ENCODE measurements at regions not wholly inside any gene's neighbourhood (a gene's known extent, or its start where the extent isn't known, plus 50 kb on each side); places are given as distances from the start of the nearest gene placed in this dataset.

DNA sequence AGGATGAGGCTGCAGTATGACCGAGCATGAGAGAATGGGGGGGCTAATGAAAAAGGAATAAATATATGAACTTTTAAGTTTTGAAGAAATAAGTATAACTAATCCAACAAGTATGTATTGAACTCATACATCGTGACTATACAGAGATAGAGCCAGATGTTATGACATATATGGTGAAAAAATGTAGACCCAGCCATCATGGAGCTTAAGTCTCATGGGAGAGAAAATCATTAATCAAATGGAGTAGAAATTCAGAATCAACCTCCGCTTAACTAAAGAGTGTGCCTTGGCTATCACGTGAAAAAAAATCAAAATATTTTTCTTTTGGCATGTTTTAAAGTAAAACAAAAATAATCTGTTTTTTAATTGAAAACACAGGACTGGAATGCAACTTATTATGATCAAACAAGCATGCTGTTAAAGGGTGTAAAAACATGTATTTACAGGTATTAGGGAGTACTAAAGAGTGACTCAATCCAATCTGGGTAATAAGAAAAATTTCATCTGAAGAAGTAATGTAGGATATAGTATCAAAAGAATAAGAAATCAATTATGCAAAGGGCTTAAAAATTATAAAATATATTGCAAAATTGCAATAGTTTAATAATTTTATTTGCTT lies 868.5 kb upstream of the NUDT12 start:
- Histone ChIP-seq H3K27ac (ENCODE audit: low read depth, low read length) (no peak overlapping the region), H3K9me3 (ENCODE audit: insufficient read depth, low read depth, low read length) (no peaks in the 10 kb centered on the region), H3K9ac (ENCODE audit: low read length) (no peak overlapping the region), H3K27me3 (ENCODE audit: insufficient read depth, low read length) (no peaks in the 10 kb centered on the region), H3K4me1 (ENCODE audit: insufficient read depth, low read length) (no peaks in the 10 kb centered on the region), H3K4me3 (ENCODE audit: insufficient read depth, low read depth, low read length) (no peak overlapping the region), H4K20me1 (ENCODE audit: insufficient read depth, low read length) (no peaks in the 10 kb centered on the region), H2AFZ (ENCODE audit: low read depth, low read length) (no peak overlapping the region), H3K4me2 (ENCODE audit: low read length) (no peak overlapping the region), H3K36me3 (ENCODE audit: insufficient read depth, low read length) (no peaks in the 10 kb centered on the region), H3K79me2 (ENCODE audit: insufficient read depth, low read length) (no peaks in the 10 kb centered on the region)
- no peaks in the 10 kb centered on the region for H3K9me3 Mint-ChIP-seq (ENCODE audit: unreplicated experiment)
- H3K36me3 Mint-ChIP-seq (ENCODE audit: low read depth, unreplicated experiment) = no peaks in the 10 kb centered on the region
- no peaks in the 10 kb centered on the region for H3K4me1 Mint-ChIP-seq (ENCODE audit: low read depth, unreplicated experiment)
- H3K4me3 Mint-ChIP-seq (ENCODE audit: unreplicated experiment) = no peak overlapping the region
- FAIRE-seq (no peak), DNase-seq (ENCODE audit: low read depth) (no peak)
- H3K27me3 Mint-ChIP-seq (ENCODE audit: low read depth, unreplicated experiment) = no peaks in the 10 kb centered on the region
- TF ChIP-seq EZH2 (IDR thresholded peaks at IDR 0.05; ENCODE audit: insufficient read depth, low read length) = no peak
- TF ChIP-seq, protein P1, sequence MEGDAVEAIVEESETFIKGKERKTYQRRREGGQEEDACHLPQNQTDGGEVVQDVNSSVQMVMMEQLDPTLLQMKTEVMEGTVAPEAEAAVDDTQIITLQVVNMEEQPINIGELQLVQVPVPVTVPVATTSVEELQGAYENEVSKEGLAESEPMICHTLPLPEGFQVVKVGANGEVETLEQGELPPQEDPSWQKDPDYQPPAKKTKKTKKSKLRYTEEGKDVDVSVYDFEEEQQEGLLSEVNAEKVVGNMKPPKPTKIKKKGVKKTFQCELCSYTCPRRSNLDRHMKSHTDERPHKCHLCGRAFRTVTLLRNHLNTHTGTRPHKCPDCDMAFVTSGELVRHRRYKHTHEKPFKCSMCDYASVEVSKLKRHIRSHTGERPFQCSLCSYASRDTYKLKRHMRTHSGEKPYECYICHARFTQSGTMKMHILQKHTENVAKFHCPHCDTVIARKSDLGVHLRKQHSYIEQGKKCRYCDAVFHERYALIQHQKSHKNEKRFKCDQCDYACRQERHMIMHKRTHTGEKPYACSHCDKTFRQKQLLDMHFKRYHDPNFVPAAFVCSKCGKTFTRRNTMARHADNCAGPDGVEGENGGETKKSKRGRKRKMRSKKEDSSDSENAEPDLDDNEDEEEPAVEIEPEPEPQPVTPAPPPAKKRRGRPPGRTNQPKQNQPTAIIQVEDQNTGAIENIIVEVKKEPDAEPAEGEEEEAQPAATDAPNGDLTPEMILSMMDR (IDR thresholded peaks at IDR 0.05; ENCODE audit: insufficient read depth, low read depth, low read length) = no peak
- no peak overlapping the region for H3K27ac Mint-ChIP-seq (ENCODE audit: unreplicated experiment)

DNA sequence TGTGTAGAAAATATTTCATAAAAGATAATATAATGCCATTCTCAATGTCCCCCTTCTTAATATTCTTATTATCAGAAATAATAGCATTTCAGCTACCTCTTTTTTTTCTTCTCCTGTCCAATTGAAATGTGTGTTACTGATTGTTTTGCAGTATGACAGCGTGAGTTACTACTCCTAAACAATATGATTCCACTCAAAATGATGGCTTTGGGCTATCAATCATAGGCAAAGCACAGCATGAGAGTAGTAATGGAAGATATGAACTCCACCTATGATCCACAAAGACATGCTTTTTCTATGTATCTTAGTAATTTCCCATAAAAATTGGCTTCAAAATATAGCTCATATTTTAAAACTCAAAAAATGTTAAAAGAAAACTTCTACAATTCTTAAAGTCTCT lies 867.3 kb upstream of the NUDT12 start:
- DNase-seq (ENCODE audit: low read depth) = no peak
- H3K27ac Mint-ChIP-seq (ENCODE audit: unreplicated experiment) = no peak overlapping the region

DNA sequence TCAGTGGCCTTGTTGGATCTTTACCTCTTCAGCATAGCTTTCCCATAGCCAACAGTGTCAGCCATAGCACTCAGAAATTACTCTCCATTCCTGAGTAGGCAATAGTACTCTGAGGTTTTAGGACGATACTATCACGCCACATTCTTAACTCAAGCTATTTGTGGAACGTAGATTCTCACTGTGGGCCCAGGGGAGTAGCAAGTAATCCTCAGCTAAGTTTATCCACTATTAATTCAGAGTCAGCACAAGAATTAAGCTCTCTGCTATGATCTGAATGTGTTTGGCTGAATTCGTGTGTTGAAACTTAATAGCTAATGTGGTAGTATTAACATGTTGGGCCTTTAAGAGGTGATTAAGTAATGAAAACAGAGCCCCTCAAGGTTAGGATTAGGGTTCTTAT lies 858.8 kb upstream of the NUDT12 start:
- Mint-ChIP-seq H3K4me3 (ENCODE audit: unreplicated experiment) (no peak overlapping the region), H3K4me1 (ENCODE audit: low read depth, unreplicated experiment) (no peaks in the 10 kb centered on the region), H3K27me3 (ENCODE audit: low read depth, unreplicated experiment) (no peaks in the 10 kb centered on the region), H3K36me3 (ENCODE audit: low read depth, unreplicated experiment) (no peaks in the 10 kb centered on the region), H3K9me3 (ENCODE audit: unreplicated experiment) (no peaks in the 10 kb centered on the region), H3K27ac (ENCODE audit: unreplicated experiment) (no peak overlapping the region)
- Histone ChIP-seq H3K36me3 (ENCODE audit: insufficient read depth, low read length) (no peaks in the 10 kb centered on the region), H3K9me3 (ENCODE audit: insufficient read depth, low read depth, low read length) (no peaks in the 10 kb centered on the region), H3K4me1 (ENCODE audit: insufficient read depth, low read length) (no peaks in the 10 kb centered on the region), H3K79me2 (ENCODE audit: insufficient read depth, low read length) (no peaks in the 10 kb centered on the region), H3K4me2 (ENCODE audit: low read length) (no peak overlapping the region), H2AFZ (ENCODE audit: low read depth, low read length) (no peak overlapping the region), H3K27me3 (ENCODE audit: insufficient read depth, low read length) (no peaks in the 10 kb centered on the region), H3K9ac (ENCODE audit: low read length) (no peak overlapping the region), H3K4me3 (ENCODE audit: insufficient read depth, low read depth, low read length) (no peak overlapping the region), H4K20me1 (ENCODE audit: insufficient read depth, low read length) (no peaks in the 10 kb centered on the region), H3K27ac (ENCODE audit: low read depth, low read length) (no peak overlapping the region)
- TF ChIP-seq, protein P1 (IDR thresholded peaks at IDR 0.05; ENCODE audit: insufficient read depth, low read depth, low read length) = no peak
- TF ChIP-seq EZH2 (IDR thresholded peaks at IDR 0.05; ENCODE audit: insufficient read depth, low read length) = no peak
- DNase-seq (ENCODE audit: low read depth) (no peak), FAIRE-seq (no peak)

More for the DNA sequence above, 867.3 kb upstream of the NUDT12 start:
- H3K4me3 Mint-ChIP-seq (ENCODE audit: unreplicated experiment) = no peak overlapping the region
- H3K4me1 Mint-ChIP-seq (ENCODE audit: low read depth, unreplicated experiment) = no peaks in the 10 kb centered on the region
- Histone ChIP-seq H4K20me1 (ENCODE audit: insufficient read depth, low read length) (no peaks in the 10 kb centered on the region), H3K9ac (ENCODE audit: low read length) (no peak overlapping the region), H2AFZ (ENCODE audit: low read depth, low read length) (no peak overlapping the region), H3K27me3 (ENCODE audit: insufficient read depth, low read length) (no peaks in the 10 kb centered on the region), H3K4me3 (ENCODE audit: insufficient read depth, low read depth, low read length) (no peak overlapping the region), H3K4me2 (ENCODE audit: low read length) (no peak overlapping the region), H3K79me2 (ENCODE audit: insufficient read depth, low read length) (no peaks in the 10 kb centered on the region), H3K27ac (ENCODE audit: low read depth, low read length) (no peak overlapping the region), H3K4me1 (ENCODE audit: insufficient read depth, low read length) (no peaks in the 10 kb centered on the region), H3K9me3 (ENCODE audit: insufficient read depth, low read depth, low read length) (no peaks in the 10 kb centered on the region), H3K36me3 (ENCODE audit: insufficient read depth, low read length) (no peaks in the 10 kb centered on the region)
- no peaks in the 10 kb centered on the region for H3K36me3 Mint-ChIP-seq (ENCODE audit: low read depth, unreplicated experiment)
- no peaks in the 10 kb centered on the region for H3K9me3 Mint-ChIP-seq (ENCODE audit: unreplicated experiment)
- no peak for TF ChIP-seq EZH2 (IDR thresholded peaks at IDR 0.05; ENCODE audit: insufficient read depth, low read length)
- TF ChIP-seq, protein P1 (IDR thresholded peaks at IDR 0.05; ENCODE audit: insufficient read depth, low read depth, low read length) = no peak
- FAIRE-seq = no peak
- no peaks in the 10 kb centered on the region for H3K27me3 Mint-ChIP-seq (ENCODE audit: low read depth, unreplicated experiment)

Measured in astrocyte (in vitro differentiated cells and primary cell).